Ureter (tissue), 1 donor: ENCODE measurements at regions not wholly inside any gene's neighbourhood (a gene's known extent, or its start where the extent isn't known, plus 50 kb on each side); places are given as distances from the start of the nearest gene placed in this dataset.
A peak's percentile ranks its signal among the peaks of the same experiment; 100 is the strongest.

Experiments used
- DNase-seq: peaks from one replicate; pipeline ENCODE4 v3.0.0-alpha.2; 2020; ENCODE audit warnings: low spot score
- donor health status: DM: yes; HTN: yes; CAD: no.

GRCh38 chr4:159444678-159445077, 341.8 kb downstream of the RAPGEF2 start:
- no peak for DNase-seq

GRCh38 chr4:159445692-159446091, 342.8 kb downstream of the RAPGEF2 start:
- no peak for DNase-seq

- no peak for DNase-seq
Observed at GRCh38 chr4:159446266-159446976, 343.5 kb downstream of the RAPGEF2 start.

GRCh38 chr4:159447296-159447695, 344.4 kb downstream of the RAPGEF2 start:
- DNase-seq, result no peak

GRCh38 chr4:159451006-159451405, 348.1 kb downstream of the RAPGEF2 start:
- DNase-seq, result no peak

- no peak for DNase-seq
Observed at GRCh38 chr4:159455675-159456237, 352.9 kb downstream of the RAPGEF2 start.

- DNase-seq, result no peak
Observed at GRCh38 chr4:159460371-159460770, 357.5 kb downstream of the RAPGEF2 start.

- no peak for DNase-seq
Observed at GRCh38 chr4:159463235-159463634, 360.4 kb downstream of the RAPGEF2 start.

- no peak for DNase-seq
Observed at GRCh38 chr4:159464302-159464701, 361.4 kb downstream of the RAPGEF2 start.

GRCh38 chr4:159476886-159477285, 374.0 kb downstream of the RAPGEF2 start:
- no peak for DNase-seq

- no peak for DNase-seq
Observed at GRCh38 chr4:159480826-159481225, 377.9 kb downstream of the RAPGEF2 start.

GRCh38 chr4:159481936-159482335, 379.1 kb downstream of the RAPGEF2 start:
- no peak for DNase-seq

GRCh38 chr4:159483110-159483781, 380.4 kb downstream of the RAPGEF2 start:
- DNase-seq, result no peak

- DNase-seq, result no peak
Observed at GRCh38 chr4:159483782-159484741, 381.2 kb downstream of the RAPGEF2 start.

- DNase-seq, result no peak
Observed at GRCh38 chr4:159484864-159485263, 382.0 kb downstream of the RAPGEF2 start.

GRCh38 chr4:159487284-159487747, 384.4 kb downstream of the RAPGEF2 start:
- DNase-seq, result peak; percentile 56

GRCh38 chr4:159489646-159490045, 386.8 kb downstream of the RAPGEF2 start:
- DNase-seq, result no peak

- DNase-seq, result no peak
Observed at GRCh38 chr4:159495515-159496236, 392.8 kb downstream of the RAPGEF2 start.

GRCh38 chr4:159496248-159496647, 393.4 kb downstream of the RAPGEF2 start:
- no peak for DNase-seq

- DNase-seq, result no peak
Observed at GRCh38 chr4:159497936-159498335, 395.1 kb downstream of the RAPGEF2 start.

GRCh38 chr4:159498446-159499115, 395.7 kb downstream of the RAPGEF2 start:
- DNase-seq, result no peak
